ENCODE measurements at regions not wholly inside any gene's neighbourhood (a gene's known extent, or its start where the extent isn't known, plus 50 kb on each side); places are given as distances from the start of the nearest gene placed in this dataset.

GRCh38 chr10:71080381-71081228 is 131.8 kb upstream of the UNC5B start:
- TF ChIP-seq, protein P1, sequence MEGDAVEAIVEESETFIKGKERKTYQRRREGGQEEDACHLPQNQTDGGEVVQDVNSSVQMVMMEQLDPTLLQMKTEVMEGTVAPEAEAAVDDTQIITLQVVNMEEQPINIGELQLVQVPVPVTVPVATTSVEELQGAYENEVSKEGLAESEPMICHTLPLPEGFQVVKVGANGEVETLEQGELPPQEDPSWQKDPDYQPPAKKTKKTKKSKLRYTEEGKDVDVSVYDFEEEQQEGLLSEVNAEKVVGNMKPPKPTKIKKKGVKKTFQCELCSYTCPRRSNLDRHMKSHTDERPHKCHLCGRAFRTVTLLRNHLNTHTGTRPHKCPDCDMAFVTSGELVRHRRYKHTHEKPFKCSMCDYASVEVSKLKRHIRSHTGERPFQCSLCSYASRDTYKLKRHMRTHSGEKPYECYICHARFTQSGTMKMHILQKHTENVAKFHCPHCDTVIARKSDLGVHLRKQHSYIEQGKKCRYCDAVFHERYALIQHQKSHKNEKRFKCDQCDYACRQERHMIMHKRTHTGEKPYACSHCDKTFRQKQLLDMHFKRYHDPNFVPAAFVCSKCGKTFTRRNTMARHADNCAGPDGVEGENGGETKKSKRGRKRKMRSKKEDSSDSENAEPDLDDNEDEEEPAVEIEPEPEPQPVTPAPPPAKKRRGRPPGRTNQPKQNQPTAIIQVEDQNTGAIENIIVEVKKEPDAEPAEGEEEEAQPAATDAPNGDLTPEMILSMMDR (IDR thresholded peaks at IDR 0.05): no peak
- TF ChIP-seq POLR2AphosphoS5 (IDR thresholded peaks at IDR 0.05; ENCODE audit: low read depth, low read length): no peak
- TF ChIP-seq, protein P2, sequence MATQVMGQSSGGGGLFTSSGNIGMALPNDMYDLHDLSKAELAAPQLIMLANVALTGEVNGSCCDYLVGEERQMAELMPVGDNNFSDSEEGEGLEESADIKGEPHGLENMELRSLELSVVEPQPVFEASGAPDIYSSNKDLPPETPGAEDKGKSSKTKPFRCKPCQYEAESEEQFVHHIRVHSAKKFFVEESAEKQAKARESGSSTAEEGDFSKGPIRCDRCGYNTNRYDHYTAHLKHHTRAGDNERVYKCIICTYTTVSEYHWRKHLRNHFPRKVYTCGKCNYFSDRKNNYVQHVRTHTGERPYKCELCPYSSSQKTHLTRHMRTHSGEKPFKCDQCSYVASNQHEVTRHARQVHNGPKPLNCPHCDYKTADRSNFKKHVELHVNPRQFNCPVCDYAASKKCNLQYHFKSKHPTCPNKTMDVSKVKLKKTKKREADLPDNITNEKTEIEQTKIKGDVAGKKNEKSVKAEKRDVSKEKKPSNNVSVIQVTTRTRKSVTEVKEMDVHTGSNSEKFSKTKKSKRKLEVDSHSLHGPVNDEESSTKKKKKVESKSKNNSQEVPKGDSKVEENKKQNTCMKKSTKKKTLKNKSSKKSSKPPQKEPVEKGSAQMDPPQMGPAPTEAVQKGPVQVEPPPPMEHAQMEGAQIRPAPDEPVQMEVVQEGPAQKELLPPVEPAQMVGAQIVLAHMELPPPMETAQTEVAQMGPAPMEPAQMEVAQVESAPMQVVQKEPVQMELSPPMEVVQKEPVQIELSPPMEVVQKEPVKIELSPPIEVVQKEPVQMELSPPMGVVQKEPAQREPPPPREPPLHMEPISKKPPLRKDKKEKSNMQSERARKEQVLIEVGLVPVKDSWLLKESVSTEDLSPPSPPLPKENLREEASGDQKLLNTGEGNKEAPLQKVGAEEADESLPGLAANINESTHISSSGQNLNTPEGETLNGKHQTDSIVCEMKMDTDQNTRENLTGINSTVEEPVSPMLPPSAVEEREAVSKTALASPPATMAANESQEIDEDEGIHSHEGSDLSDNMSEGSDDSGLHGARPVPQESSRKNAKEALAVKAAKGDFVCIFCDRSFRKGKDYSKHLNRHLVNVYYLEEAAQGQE (IDR thresholded peaks at IDR 0.05; ENCODE audit: insufficient read depth in 1 of 2, low read depth in 2 of 2, low read length in 1 of 2): no peak
- TF ChIP-seq TCF7L2 (IDR thresholded peaks at IDR 0.05; ENCODE audit: low read depth, low read length): no peak

Measured in Panc1 (cell line).